ENCODE measurements at regions not wholly inside any gene's neighbourhood (a gene's known extent, or its start where the extent isn't known, plus 50 kb on each side); places are given as distances from the start of the nearest gene placed in this dataset.

DNA sequence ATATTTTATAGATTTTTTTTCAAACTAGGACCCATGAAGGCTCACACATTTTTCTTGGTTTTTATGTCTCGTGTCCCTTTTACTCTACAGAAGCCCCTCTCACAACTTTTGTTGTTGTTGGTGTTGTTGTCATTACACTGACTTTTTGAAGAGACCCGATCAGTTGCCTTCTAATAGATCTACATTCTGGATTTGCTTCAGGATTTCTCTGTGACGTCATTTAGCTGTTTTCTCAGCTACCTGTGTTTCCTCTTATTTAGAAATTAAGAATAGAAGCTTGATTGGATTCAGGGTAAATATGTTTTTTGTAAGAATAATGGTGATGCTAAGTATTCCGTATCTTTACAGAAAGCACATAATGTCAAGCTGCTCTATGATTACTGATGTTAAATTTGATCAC, 213.3 kb upstream of the ZNF462 start:
- no peak for TF ChIP-seq EZH2 (IDR thresholded peaks at IDR 0.05; ENCODE audit: borderline replicate concordance, low read depth, low read length, severe bottlenecking)
- TF ChIP-seq, protein P1, sequence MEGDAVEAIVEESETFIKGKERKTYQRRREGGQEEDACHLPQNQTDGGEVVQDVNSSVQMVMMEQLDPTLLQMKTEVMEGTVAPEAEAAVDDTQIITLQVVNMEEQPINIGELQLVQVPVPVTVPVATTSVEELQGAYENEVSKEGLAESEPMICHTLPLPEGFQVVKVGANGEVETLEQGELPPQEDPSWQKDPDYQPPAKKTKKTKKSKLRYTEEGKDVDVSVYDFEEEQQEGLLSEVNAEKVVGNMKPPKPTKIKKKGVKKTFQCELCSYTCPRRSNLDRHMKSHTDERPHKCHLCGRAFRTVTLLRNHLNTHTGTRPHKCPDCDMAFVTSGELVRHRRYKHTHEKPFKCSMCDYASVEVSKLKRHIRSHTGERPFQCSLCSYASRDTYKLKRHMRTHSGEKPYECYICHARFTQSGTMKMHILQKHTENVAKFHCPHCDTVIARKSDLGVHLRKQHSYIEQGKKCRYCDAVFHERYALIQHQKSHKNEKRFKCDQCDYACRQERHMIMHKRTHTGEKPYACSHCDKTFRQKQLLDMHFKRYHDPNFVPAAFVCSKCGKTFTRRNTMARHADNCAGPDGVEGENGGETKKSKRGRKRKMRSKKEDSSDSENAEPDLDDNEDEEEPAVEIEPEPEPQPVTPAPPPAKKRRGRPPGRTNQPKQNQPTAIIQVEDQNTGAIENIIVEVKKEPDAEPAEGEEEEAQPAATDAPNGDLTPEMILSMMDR (IDR thresholded peaks at IDR 0.05; ENCODE audit: borderline replicate concordance, extremely low read depth, low read length, poor library complexity, severe bottlenecking): no peak

DNA sequence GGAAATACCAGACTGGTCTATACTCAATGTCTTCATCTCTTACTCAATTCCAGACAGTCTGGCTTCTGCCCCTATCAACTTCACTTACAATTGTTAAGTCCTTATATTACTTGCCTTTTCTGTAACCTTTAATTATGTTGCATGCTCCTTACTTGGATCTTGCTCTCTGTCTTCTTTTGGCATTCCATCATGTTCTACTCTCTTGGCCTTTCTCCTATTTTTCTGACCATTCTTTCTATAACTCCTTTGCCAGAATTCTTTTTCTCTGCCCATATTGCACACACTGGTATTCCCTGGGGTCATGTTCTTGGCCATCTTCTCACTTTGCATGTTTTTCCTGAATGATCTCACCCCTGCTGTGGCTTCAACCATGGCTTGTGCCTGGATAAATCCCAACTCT, 209.8 kb upstream of the ZNF462 start:
- DNase-seq (no peak), ATAC-seq (ENCODE audit: insufficient read depth, low read depth) (no peak)
- no peaks in the 10 kb centered on the region for H3K79me2 ChIP-seq (ENCODE audit: insufficient read depth, low read length)
- no peaks in the 10 kb centered on the region for H3K9me3 ChIP-seq (ENCODE audit: insufficient read depth, low read length, severe bottlenecking)
- H3K36me3 ChIP-seq (ENCODE audit: insufficient read depth, low read length): no peaks in the 10 kb centered on the region
- H3K4me1 ChIP-seq (ENCODE audit: insufficient read depth, low read length): no peaks in the 10 kb centered on the region
- no peaks in the 10 kb centered on the region for H3K27me3 ChIP-seq (ENCODE audit: insufficient read depth, low read length, poor library complexity)
- TF ChIP-seq EZH2 (IDR thresholded peaks at IDR 0.05; ENCODE audit: borderline replicate concordance, low read depth, low read length, severe bottlenecking): no peak
- TF ChIP-seq, protein P1 (IDR thresholded peaks at IDR 0.05; ENCODE audit: borderline replicate concordance, extremely low read depth, low read length, poor library complexity, severe bottlenecking): no peak
- H3K9ac ChIP-seq (ENCODE audit: low read depth, low read length): no peak overlapping the region
- H4K20me1 ChIP-seq (ENCODE audit: insufficient read depth, low read length): no peaks in the 10 kb centered on the region
- H3K4me3 ChIP-seq (ENCODE audit: low read depth in 1 of 2, low read length in 2 of 2): no peak overlapping the region
- no peak overlapping the region for H2AFZ ChIP-seq (ENCODE audit: low read depth, low read length)
- H3K4me2 ChIP-seq (ENCODE audit: insufficient read depth, low read length): no peak overlapping the region
- no peak overlapping the region for H3K27ac ChIP-seq (ENCODE audit: low read length)

More for the DNA sequence above, 213.3 kb upstream of the ZNF462 start:
- no peak overlapping the region for H3K27ac ChIP-seq (ENCODE audit: low read length)
- H3K9ac ChIP-seq (ENCODE audit: low read depth, low read length): no peak overlapping the region
- ATAC-seq (ENCODE audit: insufficient read depth, low read depth) (no peak), DNase-seq (no peak)
- H3K4me1 ChIP-seq (ENCODE audit: insufficient read depth, low read length): no peaks in the 10 kb centered on the region
- no peaks in the 10 kb centered on the region for H4K20me1 ChIP-seq (ENCODE audit: insufficient read depth, low read length)
- H3K4me3 ChIP-seq (ENCODE audit: low read depth in 1 of 2, low read length in 2 of 2): no peak overlapping the region
- no peaks in the 10 kb centered on the region for H3K36me3 ChIP-seq (ENCODE audit: insufficient read depth, low read length)
- H3K4me2 ChIP-seq (ENCODE audit: insufficient read depth, low read length): no peak overlapping the region
- H3K9me3 ChIP-seq (ENCODE audit: insufficient read depth, low read length, severe bottlenecking): no peaks in the 10 kb centered on the region
- no peak overlapping the region for H2AFZ ChIP-seq (ENCODE audit: low read depth, low read length)
- no peaks in the 10 kb centered on the region for H3K79me2 ChIP-seq (ENCODE audit: insufficient read depth, low read length)
- no peaks in the 10 kb centered on the region for H3K27me3 ChIP-seq (ENCODE audit: insufficient read depth, low read length, poor library complexity)

DNA sequence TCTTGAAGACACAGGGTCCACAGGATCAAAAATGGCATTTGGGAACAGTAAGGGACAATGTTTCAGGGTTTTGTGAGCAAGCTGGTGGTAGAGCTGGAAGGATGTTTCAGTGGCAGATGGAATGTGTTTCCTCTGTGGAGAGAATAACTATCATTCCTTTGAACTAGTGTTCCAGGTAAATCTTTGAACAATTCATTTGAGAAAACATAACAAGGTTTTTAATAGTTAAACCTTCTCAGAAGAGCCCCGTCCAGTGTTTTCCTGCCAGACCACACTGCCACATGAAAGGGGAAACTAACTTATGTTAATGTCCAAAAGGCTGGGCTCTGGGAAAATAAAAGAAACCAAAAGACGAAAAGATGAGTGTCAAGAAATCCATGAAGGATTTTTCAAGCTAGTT, 207.0 kb upstream of the ZNF462 start:
- Histone ChIP-seq H3K4me1 (ENCODE audit: insufficient read depth, low read length) (no peaks in the 10 kb centered on the region), H3K27ac (ENCODE audit: low read length) (no peak overlapping the region), H3K9me3 (ENCODE audit: insufficient read depth, low read length, severe bottlenecking) (no peaks in the 10 kb centered on the region), H2AFZ (ENCODE audit: low read depth, low read length) (no peak overlapping the region), H3K79me2 (ENCODE audit: insufficient read depth, low read length) (no peaks in the 10 kb centered on the region), H4K20me1 (ENCODE audit: insufficient read depth, low read length) (no peaks in the 10 kb centered on the region), H3K9ac (ENCODE audit: low read depth, low read length) (no peak overlapping the region), H3K36me3 (ENCODE audit: insufficient read depth, low read length) (no peaks in the 10 kb centered on the region), H3K4me2 (ENCODE audit: insufficient read depth, low read length) (no peak overlapping the region), H3K27me3 (ENCODE audit: insufficient read depth, low read length, poor library complexity) (no peaks in the 10 kb centered on the region), H3K4me3 (ENCODE audit: low read depth in 1 of 2, low read length in 2 of 2) (no peak overlapping the region)
- DNase-seq (no peak), ATAC-seq (ENCODE audit: insufficient read depth, low read depth) (no peak)
- TF ChIP-seq EZH2 (IDR thresholded peaks at IDR 0.05; ENCODE audit: borderline replicate concordance, low read depth, low read length, severe bottlenecking): no peak
- TF ChIP-seq, protein P1 (IDR thresholded peaks at IDR 0.05; ENCODE audit: borderline replicate concordance, extremely low read depth, low read length, poor library complexity, severe bottlenecking): no peak

DNA sequence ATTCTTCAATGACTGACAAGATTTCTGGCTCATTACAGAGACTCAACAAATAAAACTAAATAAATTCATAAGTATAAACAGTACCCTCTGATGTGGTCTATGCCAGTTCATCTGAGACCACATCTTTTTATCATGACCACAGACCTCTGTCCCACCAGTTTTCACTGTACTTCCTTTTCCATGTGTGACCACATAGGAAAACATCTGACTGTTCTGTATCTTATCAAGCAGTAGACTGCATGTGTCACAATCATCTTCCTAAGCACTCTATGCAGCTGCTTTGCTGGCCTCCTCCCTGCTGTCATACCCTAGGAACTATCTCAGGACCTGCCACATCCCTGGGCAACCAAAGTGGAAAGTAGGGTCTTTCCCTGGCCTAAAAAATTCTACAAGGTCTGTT, 205.0 kb upstream of the ZNF462 start:
- no peak overlapping the region for H2AFZ ChIP-seq (ENCODE audit: low read depth, low read length)
- DNase-seq (no peak), ATAC-seq (ENCODE audit: insufficient read depth, low read depth) (no peak)
- H4K20me1 ChIP-seq (ENCODE audit: insufficient read depth, low read length): no peaks in the 10 kb centered on the region
- H3K4me1 ChIP-seq (ENCODE audit: insufficient read depth, low read length): no peaks in the 10 kb centered on the region
- H3K79me2 ChIP-seq (ENCODE audit: insufficient read depth, low read length): no peaks in the 10 kb centered on the region
- no peak overlapping the region for H3K4me3 ChIP-seq (ENCODE audit: low read depth in 1 of 2, low read length in 2 of 2)
- no peaks in the 10 kb centered on the region for H3K27me3 ChIP-seq (ENCODE audit: insufficient read depth, low read length, poor library complexity)
- no peaks in the 10 kb centered on the region for H3K36me3 ChIP-seq (ENCODE audit: insufficient read depth, low read length)
- TF ChIP-seq, protein P1 (IDR thresholded peaks at IDR 0.05; ENCODE audit: borderline replicate concordance, extremely low read depth, low read length, poor library complexity, severe bottlenecking): no peak
- no peak for TF ChIP-seq EZH2 (IDR thresholded peaks at IDR 0.05; ENCODE audit: borderline replicate concordance, low read depth, low read length, severe bottlenecking)
- no peak overlapping the region for H3K4me2 ChIP-seq (ENCODE audit: insufficient read depth, low read length)
- no peak overlapping the region for H3K9ac ChIP-seq (ENCODE audit: low read depth, low read length)
- H3K9me3 ChIP-seq (ENCODE audit: insufficient read depth, low read length, severe bottlenecking): no peaks in the 10 kb centered on the region
- H3K27ac ChIP-seq (ENCODE audit: low read length): no peak overlapping the region

All from DND-41 (cell line).